WERI-Rb-1 (cell line): ENCODE measurements at regions not wholly inside any gene's neighbourhood (a gene's known extent, or its start where the extent isn't known, plus 50 kb on each side); places are given as distances from the start of the nearest gene placed in this dataset.

ENCODE experiments used
- DNase-seq: peaks from one replicate; pipeline ENCODE4 v3.0.0-alpha.2; 2020
- H3K27ac ChIP-seq: fragments of 250-450 bp; sonication (Bioruptor Pico); 2 replicates; pipeline ENCODE4 v1.5.1; 2020; ENCODE audit warnings: mild to moderate bottlenecking, moderate library complexity
- H3K27me3 ChIP-seq: fragments of 250-450 bp; sonication (Bioruptor Pico); 2 replicates; pipeline ENCODE4 v1.5.1; 2021; ENCODE audit warnings: mild to moderate bottlenecking, low read depth, moderate library complexity; ENCODE audit not compliant: insufficient read depth, severe bottlenecking
- H3K36me3 ChIP-seq: fragments of 250-450 bp; sonication (Bioruptor Pico); 2 replicates; pipeline ENCODE4 v1.5.1; 2020; ENCODE audit warnings: mild to moderate bottlenecking, moderate library complexity
- H3K4me3 ChIP-seq: 2 replicates; pipeline ENCODE4 v1.5.1; 2011; ENCODE audit warnings: low read depth, mild to moderate bottlenecking, control low read depth, low read length
- H3K9me3 ChIP-seq: fragments of 250-450 bp; sonication (Bioruptor Pico); 2 replicates; pipeline ENCODE4 v1.5.1; 2021; ENCODE audit warnings: mild to moderate bottlenecking, moderate library complexity; ENCODE audit not compliant: severe bottlenecking
- TF ChIP-seq, protein P1 (sequence below): IDR thresholded peaks from 2 replicates; pipeline ENCODE4 v1.5.1; 2011; ENCODE audit warnings: low read depth, mild to moderate bottlenecking, control low read depth, inconsistent platforms, low read length

DNA sequence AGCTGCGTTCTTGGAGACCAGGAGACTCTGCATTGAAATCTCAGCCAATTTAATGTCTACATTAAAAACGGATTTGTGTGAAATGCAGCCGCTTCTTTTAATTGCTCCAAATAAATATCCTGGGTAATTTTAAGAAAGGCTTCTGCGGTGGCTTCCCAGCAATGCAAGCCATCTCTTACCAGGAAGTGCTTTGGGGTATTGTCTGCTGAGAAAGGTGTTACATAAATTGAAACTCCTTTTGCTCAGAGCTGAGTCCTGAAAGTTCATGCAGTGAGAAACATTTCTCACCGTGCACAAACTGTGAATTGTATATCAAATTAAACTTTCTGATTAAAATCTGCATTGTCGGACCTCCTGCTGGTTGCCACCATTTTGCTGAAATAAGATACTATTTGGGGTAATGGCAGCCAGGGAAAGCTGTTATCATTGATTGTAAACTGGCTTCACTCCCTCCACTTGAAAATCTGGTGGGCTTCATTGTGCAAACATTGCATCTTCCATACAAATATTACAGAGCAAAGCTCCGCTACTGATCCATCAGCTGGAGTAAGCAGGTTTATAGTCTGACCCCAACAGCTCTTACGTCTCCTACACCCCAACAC is 59.5 kb downstream of the ZIC5 start:
- DNase-seq = no peak
- no peaks in the 10 kb centered on the region for H3K9me3 ChIP-seq
- no peak overlapping the region for H3K4me3 ChIP-seq
- no peaks in the 10 kb centered on the region for H3K36me3 ChIP-seq
- no peaks in the 10 kb centered on the region for H3K27me3 ChIP-seq
- no peak overlapping the region for H3K27ac ChIP-seq
- TF ChIP-seq, protein P1, sequence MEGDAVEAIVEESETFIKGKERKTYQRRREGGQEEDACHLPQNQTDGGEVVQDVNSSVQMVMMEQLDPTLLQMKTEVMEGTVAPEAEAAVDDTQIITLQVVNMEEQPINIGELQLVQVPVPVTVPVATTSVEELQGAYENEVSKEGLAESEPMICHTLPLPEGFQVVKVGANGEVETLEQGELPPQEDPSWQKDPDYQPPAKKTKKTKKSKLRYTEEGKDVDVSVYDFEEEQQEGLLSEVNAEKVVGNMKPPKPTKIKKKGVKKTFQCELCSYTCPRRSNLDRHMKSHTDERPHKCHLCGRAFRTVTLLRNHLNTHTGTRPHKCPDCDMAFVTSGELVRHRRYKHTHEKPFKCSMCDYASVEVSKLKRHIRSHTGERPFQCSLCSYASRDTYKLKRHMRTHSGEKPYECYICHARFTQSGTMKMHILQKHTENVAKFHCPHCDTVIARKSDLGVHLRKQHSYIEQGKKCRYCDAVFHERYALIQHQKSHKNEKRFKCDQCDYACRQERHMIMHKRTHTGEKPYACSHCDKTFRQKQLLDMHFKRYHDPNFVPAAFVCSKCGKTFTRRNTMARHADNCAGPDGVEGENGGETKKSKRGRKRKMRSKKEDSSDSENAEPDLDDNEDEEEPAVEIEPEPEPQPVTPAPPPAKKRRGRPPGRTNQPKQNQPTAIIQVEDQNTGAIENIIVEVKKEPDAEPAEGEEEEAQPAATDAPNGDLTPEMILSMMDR = no peak

DNA sequence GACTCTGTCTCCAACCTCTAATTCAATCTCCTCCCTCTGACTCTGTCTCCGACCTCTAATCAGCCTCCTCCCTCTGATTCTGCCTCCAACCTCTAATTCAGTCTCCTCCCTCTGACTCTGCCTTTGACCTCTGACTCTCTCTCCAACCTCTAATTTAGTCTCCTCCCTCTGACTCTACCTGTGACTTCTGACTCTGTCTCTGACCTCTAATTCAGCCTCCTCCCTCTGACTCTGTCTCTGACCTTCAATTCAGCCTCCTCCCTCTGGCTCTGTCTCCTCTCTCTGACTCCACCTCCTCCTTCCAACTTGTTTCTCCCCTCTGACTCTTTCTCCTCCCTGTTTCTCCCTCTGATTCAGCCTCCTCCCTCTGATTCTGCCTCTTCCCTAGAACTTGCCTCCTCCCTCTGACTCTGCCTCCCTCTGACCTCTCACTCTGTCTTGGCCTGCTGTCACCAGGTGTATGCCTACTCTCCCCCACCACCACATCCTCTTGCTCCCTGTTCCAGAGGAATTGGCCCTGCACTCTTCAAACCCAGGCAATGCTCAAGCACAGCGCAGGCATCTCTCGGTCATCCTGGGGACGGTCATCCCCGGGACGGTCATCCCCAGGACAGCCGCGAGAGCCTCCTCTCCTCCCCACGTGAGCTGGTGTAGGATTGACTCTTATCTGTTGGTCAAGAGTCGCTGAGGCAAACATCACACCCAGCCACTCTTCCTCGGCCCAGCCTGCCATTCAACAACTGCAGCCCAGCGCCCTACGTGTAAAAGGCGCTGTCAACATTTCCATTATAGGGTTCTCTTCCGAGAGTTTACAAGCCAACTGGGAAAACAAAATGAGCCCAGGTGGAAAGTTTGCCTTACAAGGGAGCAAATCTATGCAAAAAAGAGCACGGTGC is 60.2 kb downstream of the ZIC5 start:
- DNase-seq = no peak
- Histone ChIP-seq H3K27ac (no peak overlapping the region), H3K4me3 (no peak overlapping the region), H3K27me3 (no peaks in the 10 kb centered on the region), H3K36me3 (no peaks in the 10 kb centered on the region), H3K9me3 (no peaks in the 10 kb centered on the region)
- TF ChIP-seq, protein P1 = no peak

DNA sequence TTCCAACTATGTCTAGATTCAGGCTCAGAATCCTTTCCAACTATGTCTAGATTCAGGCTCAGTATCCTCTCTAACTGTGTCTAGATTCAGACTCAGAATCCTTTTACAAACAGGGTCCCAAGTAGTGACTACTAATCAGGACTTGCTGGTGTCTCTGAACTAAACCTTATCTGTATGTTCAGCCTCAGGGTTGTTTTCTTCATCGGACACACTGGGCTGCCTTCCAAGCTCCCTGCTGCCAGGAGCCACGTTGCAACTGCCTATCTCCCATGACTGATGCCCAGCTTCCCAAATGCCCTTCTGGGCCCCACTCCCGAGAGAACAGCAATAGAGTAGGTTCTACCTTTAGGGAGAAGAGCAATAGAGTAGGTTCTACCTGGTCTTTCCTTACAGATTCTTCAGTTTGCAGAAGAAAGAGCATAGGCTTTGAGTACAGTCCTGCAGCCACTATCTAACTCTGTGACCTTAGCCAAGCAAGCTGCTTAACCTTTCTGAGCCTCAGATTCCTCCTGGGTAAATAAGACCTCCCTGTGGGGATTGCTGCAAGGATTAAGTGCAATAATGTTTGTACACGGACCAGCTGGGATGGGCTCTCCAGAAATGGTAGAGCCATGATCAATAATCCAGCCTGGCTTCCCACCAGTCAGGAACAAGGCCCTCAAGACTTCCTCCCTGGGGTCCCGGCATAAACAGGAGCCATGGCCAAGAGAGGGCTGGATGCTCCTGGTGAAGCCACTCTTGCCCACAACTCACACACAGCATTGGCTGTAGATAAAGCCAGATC is 61.5 kb downstream of the ZIC5 start:
- peak; percentile 65 for DNase-seq
- TF ChIP-seq, protein P1 = no peak

DNA sequence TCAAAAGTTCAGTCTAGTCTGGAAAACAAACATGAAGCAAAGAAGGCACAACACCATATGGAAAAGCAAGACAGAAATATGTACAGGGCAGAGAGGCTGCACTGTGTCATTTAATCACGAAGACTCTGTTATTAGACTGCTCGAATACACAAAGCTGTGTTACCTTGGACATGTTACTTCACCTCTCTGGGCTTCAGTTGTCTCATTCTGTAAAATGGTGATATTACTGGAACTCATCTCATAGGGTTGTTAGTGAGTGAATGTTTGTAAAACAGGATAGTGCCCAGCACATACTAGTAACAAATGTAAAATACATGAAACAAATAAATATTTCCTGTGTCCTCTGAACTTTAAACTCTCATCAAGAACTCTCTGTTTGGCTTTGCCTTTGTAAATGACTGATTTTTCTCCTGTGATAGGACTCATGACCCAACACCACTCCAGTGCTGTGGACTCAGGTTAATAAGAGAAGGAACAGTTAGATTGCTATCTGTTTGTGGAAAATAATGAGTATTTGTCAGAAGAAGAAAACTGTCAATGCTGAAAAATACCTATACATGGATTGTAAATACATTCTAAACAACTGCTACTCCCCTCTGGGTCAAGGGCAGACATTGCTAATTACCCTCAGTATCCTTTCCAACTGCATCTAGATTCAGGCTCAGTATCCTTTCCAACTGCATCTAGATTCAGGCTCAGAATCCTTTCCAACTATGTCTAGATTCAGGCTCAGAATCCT is 62.3 kb downstream of the ZIC5 start:
- no peak for DNase-seq
- Histone ChIP-seq H3K36me3 (no peaks in the 10 kb centered on the region), H3K9me3 (no peaks in the 10 kb centered on the region), H3K4me3 (no peak overlapping the region), H3K27ac (no peak overlapping the region), H3K27me3 (no peaks in the 10 kb centered on the region)
- TF ChIP-seq, protein P1 = no peak

More for the DNA sequence above, 61.5 kb downstream of the ZIC5 start:
- Histone ChIP-seq H3K27ac (no peak overlapping the region), H3K27me3 (no peaks in the 10 kb centered on the region), H3K36me3 (no peaks in the 10 kb centered on the region), H3K4me3 (no peak overlapping the region), H3K9me3 (no peaks in the 10 kb centered on the region)

DNA sequence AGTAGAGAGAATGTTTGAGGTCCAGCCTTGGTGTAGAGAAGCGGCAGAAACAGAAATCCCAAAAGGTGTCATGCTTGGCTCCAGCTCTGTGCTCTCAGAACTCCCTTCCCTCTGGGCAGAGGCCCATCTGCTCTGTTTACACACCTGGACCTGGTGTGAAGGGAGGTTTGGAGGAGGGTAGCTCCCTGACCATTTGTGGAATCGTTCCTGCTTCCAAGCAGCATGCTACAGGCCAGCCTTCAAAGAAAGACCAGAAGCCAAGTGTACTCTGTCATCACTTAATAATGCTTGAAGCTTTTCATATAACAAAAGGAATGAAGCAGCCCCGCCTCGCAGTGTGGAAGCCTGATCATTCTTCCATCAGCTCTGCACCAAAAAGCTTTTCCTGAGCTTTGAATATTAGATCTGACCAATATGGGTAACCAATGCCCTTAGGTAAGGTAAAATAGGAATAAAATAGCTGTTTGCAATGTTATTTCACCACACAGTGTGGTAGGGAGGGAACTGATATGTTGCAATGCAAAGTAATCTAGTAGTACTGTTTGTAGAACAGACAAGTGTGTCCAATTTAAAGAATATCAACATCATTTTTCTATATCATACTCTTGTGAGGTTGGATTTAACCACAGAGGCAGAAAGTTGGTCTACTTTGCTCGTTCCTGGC is 63.3 kb downstream of the ZIC5 start:
- DNase-seq = no peak
- TF ChIP-seq, protein P1 = no peak

More for the DNA sequence above, 63.3 kb downstream of the ZIC5 start:
- Histone ChIP-seq H3K36me3 (no peaks in the 10 kb centered on the region), H3K4me3 (no peak overlapping the region), H3K27me3 (no peaks in the 10 kb centered on the region), H3K9me3 (no peaks in the 10 kb centered on the region), H3K27ac (no peak overlapping the region)
